Uterus (tissue), 3 donors: ENCODE measurements at regions not wholly inside any gene's neighbourhood (a gene's known extent, or its start where the extent isn't known, plus 50 kb on each side); places are given as distances from the start of the nearest gene placed in this dataset.

Experiments used
- DNase-seq, 2 donors: peaks; one replicate each; pipeline ENCODE4 v3.0.0-alpha.2; 2019 to 2020
- H3K27ac ChIP-seq, 2 donors: fragments of 200-600 bp; sonication (generic); 1 replicate in 1 of 2; 2 replicates in 1 of 2; pipeline ENCODE4 v1.5.1; 2016 to 2018
- H3K27me3 ChIP-seq, 2 donors: fragments of 200-600 bp; sonication (generic); one replicate each; pipeline ENCODE4 v1.5.1; 2018 to 2019; ENCODE audit warnings: control low read depth in 1 of 2
- H3K36me3 ChIP-seq, 2 donors: fragments of 200-600 bp; sonication (generic); one replicate each; pipeline ENCODE4 v1.5.1; 2019; ENCODE audit warnings: control low read depth in 1 of 2
- H3K4me1 ChIP-seq, 2 donors: fragments of 200-600 bp; sonication (generic); one replicate each; pipeline ENCODE4 v1.5.1; 2018 to 2019; ENCODE audit warnings: control low read depth in 1 of 2
- H3K4me3 ChIP-seq, 2 donors: fragments of 200-600 bp; sonication (generic); 1 replicate in 1 of 2; 2 replicates in 1 of 2; pipeline ENCODE4 v1.5.1; 2018 to 2019; ENCODE audit warnings: mild to moderate bottlenecking in 1 of 2
- H3K9me3 ChIP-seq, 2 donors: fragments of 200-600 bp; sonication (generic); one replicate each; pipeline ENCODE4 v1.5.1; 2019; ENCODE audit warnings: control low read depth in 1 of 2
- POLR2A ChIP-seq, 2 donors: fragments of 450-650 bp; IDR thresholded peaks; one replicate each; pipeline ENCODE4 v1.6.1; 2016; ENCODE audit warnings: antibody characterized with exemption in 2 of 2, mild to moderate bottlenecking in 1 of 2, moderate library complexity in 1 of 2
- intact Hi-C: fragments of 100-400 bp; cut with DNase I; formaldehyde crosslinking; loops from one replicate; pipeline ENCODE4 v1.15.1; 2023; ENCODE audit warnings: low total_unique reads
- TF ChIP-seq, protein P1 (sequence below), 4 experiments: fragments of 200-600 bp in 2 of 4; fragments of 450-650 bp in 2 of 4; sonication (generic) in 2 of 4; IDR thresholded peaks; one replicate each; pipeline ENCODE4 v1.5.1; 2016 to 2019; ENCODE audit warnings: antibody characterized with exemption in 4 of 4, mild to moderate bottlenecking in 2 of 4, moderate library complexity in 1 of 4
- donor health status: DM: yes; HTN: yes; CAD: no.

GRCh38 chr21:26753822-26754221 is 91.4 kb downstream of the ADAMTS1 start:
- no peak overlapping the region for H3K4me3 ChIP-seq
- DNase-seq, result no peak
- TF ChIP-seq, protein P1, sequence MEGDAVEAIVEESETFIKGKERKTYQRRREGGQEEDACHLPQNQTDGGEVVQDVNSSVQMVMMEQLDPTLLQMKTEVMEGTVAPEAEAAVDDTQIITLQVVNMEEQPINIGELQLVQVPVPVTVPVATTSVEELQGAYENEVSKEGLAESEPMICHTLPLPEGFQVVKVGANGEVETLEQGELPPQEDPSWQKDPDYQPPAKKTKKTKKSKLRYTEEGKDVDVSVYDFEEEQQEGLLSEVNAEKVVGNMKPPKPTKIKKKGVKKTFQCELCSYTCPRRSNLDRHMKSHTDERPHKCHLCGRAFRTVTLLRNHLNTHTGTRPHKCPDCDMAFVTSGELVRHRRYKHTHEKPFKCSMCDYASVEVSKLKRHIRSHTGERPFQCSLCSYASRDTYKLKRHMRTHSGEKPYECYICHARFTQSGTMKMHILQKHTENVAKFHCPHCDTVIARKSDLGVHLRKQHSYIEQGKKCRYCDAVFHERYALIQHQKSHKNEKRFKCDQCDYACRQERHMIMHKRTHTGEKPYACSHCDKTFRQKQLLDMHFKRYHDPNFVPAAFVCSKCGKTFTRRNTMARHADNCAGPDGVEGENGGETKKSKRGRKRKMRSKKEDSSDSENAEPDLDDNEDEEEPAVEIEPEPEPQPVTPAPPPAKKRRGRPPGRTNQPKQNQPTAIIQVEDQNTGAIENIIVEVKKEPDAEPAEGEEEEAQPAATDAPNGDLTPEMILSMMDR (IDR thresholded peaks at IDR 0.05), result no peak
- no peaks in the 10 kb centered on the region for H3K27me3 ChIP-seq
- no peak overlapping the region for H3K27ac ChIP-seq
- H3K4me1 ChIP-seq, result no peaks in the 10 kb centered on the region
- H3K36me3 ChIP-seq, result no peaks in the 10 kb centered on the region
- no peaks in the 10 kb centered on the region for H3K9me3 ChIP-seq
- intact Hi-C loops, result no loop called here

DNA sequence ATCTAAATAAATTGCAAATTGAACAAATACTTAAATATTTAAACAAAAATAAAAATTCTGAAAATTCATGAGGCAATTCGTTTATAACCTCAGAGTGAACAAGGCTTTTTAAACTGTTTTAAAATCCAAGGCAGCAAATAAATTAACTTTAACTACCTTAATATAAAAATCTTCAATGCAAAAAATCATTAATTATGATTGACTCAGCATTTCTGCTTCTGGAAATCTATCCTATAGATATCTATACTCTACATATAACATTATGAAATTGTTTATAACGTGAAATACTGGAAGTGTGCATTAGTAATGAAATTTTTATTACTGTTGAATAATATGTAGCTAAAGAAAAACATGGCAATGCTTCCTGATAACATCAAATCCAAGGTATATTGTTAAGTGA is 92.4 kb downstream of the ADAMTS1 start:
- DNase-seq, result no peak
- no peaks in the 10 kb centered on the region for H3K27me3 ChIP-seq
- no peaks in the 10 kb centered on the region for H3K9me3 ChIP-seq
- H3K4me1 ChIP-seq, result no peaks in the 10 kb centered on the region
- no peak overlapping the region for H3K27ac ChIP-seq
- no peak for TF ChIP-seq POLR2A (IDR thresholded peaks at IDR 0.05)
- TF ChIP-seq, protein P1 (IDR thresholded peaks at IDR 0.05), result no peak
- H3K36me3 ChIP-seq, result no peaks in the 10 kb centered on the region
- no peak overlapping the region for H3K4me3 ChIP-seq
- intact Hi-C loops, result no loop called here

DNA sequence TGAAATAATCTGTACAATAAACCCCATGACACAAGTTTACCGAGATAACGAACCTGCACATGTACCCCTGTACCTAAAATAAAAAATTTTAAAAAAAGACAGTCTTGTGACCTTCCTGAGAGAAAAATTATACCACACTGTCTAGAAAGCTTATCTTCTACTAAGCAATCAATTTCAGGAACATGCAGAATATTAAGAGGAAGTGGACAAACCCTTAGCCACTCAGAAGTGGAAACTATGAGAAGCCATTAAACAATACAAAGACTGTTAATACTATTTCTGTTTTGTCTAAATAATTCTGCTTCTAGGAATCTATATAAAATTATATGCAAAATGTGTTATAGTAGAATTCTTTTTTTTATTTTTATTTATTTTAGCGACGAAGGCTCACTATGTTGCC is 93.9 kb downstream of the ADAMTS1 start:
- H3K27ac ChIP-seq, result no peak overlapping the region
- no peak overlapping the region for H3K4me3 ChIP-seq
- TF ChIP-seq POLR2A (IDR thresholded peaks at IDR 0.05), result no peak
- TF ChIP-seq, protein P1 (IDR thresholded peaks at IDR 0.05), result no peak
- no peaks in the 10 kb centered on the region for H3K27me3 ChIP-seq
- intact Hi-C loops, result no loop called here
- H3K36me3 ChIP-seq, result no peaks in the 10 kb centered on the region
- DNase-seq, result no peak
- no peaks in the 10 kb centered on the region for H3K9me3 ChIP-seq
- no peaks in the 10 kb centered on the region for H3K4me1 ChIP-seq

DNA sequence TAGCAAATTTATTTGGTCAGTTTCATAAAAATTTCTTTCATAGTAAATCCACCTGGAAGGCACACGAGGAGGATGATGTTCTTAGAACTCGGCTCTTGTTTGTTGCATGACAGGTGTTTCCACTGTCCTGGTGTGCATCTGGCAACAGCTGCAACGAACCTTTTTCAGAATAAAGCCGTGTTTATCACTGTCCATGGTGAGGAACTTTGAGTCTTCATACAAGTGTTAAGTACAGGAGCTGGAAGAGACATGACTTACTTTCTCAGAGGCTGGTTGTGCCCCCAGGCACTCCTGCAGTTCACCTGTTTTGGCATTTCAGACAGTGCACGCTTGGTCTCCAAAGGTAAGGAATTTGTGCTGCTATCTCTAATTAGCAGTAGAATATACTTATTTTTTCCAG is 97.1 kb downstream of the ADAMTS1 start:
- intact Hi-C loops, result no loop called here
- Histone ChIP-seq H3K9me3 (no peaks in the 10 kb centered on the region), H3K27ac (no peak overlapping the region), H3K4me1 (no peaks in the 10 kb centered on the region), H3K4me3 (no peak overlapping the region), H3K36me3 (no peaks in the 10 kb centered on the region), H3K27me3 (no peaks in the 10 kb centered on the region)
- TF ChIP-seq, protein P1 (IDR thresholded peaks at IDR 0.05), result no peak
- TF ChIP-seq POLR2A (IDR thresholded peaks at IDR 0.05), result no peak
- DNase-seq, result no peak

DNA sequence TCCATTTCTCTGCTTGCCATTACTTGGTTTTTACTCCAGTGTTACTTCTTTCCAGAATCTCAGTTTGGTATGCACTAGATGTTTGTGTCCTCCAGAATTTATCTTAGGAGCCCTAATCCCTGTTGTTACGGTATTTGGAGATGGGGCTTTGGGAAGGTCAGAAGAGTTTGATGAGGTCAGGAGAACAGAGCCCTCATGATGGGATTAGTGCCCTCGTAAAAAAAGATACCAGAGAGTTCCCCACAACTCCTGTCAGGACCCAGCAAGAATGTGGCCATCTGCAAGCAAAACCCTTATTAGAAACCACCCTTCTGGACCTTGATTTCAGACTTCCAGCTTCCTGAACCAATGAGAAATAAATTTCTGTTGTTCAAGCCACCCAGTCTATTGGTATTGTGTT is 98.0 kb downstream of the ADAMTS1 start:
- Histone ChIP-seq H3K27me3 (no peaks in the 10 kb centered on the region), H3K27ac (no peak overlapping the region), H3K36me3 (no peaks in the 10 kb centered on the region), H3K9me3 (no peaks in the 10 kb centered on the region), H3K4me3 (no peak overlapping the region), H3K4me1 (no peaks in the 10 kb centered on the region)
- TF ChIP-seq, protein P1 (IDR thresholded peaks at IDR 0.05), result no peak
- no peak for TF ChIP-seq POLR2A (IDR thresholded peaks at IDR 0.05)
- intact Hi-C loops, result no loop called here
- no peak for DNase-seq
